Mesendoderm (in vitro differentiated cells): ENCODE measurements at regions not wholly inside any gene's neighbourhood (a gene's known extent, or its start where the extent isn't known, plus 50 kb on each side); places are given as distances from the start of the nearest gene placed in this dataset.

ENCODE experiments used
- DNase-seq: peaks from one replicate; pipeline ENCODE4 v3.0.0; 2013
- H2AK5ac ChIP-seq: 2 replicates; pipeline ENCODE4 v1.6.1; 2013; ENCODE audit warnings: low read length, inconsistent platforms
- H2BK120ac ChIP-seq: 2 replicates; pipeline ENCODE4 v1.6.1; 2013; ENCODE audit warnings: low read depth, mild to moderate bottlenecking, low read length, moderate library complexity, mixed read lengths
- H2BK15ac ChIP-seq: replicated peaks from 2 replicates; pipeline ENCODE4 v1.6.1; 2013; ENCODE audit warnings: low read depth, mild to moderate bottlenecking, moderate library complexity
- H2BK5ac ChIP-seq: 2 replicates; pipeline ENCODE4 v1.6.1; 2013; ENCODE audit warnings: low read length, inconsistent platforms
- H3K18ac ChIP-seq: 2 replicates; pipeline ENCODE4 v1.6.1; 2013; ENCODE audit warnings: mild to moderate bottlenecking, low read length, mixed read lengths
- H3K23ac ChIP-seq: one replicate; pipeline ENCODE4 v1.6.1; 2013; ENCODE audit warnings: low read length
- H3K27ac ChIP-seq: 2 replicates; pipeline ENCODE4 v1.5.1; 2013; ENCODE audit warnings: low read depth, mild to moderate bottlenecking, inconsistent platforms, low read length, moderate library complexity
- H3K27me3 ChIP-seq: 2 replicates; pipeline ENCODE4 v1.6.1; 2013; ENCODE audit warnings: low read length, control low read depth, mild to moderate bottlenecking, inconsistent platforms; ENCODE audit not compliant: insufficient read depth, poor library complexity
- H3K36me3 ChIP-seq: 2 replicates; pipeline ENCODE4 v1.6.1; 2013; ENCODE audit warnings: low read length, inconsistent platforms; ENCODE audit not compliant: control insufficient read depth, insufficient read depth
- H3K4ac ChIP-seq: one replicate; pipeline ENCODE4 v1.6.1; 2013; ENCODE audit warnings: low read depth, mild to moderate bottlenecking, low read length, moderate library complexity
- H3K4me1 ChIP-seq: 2 replicates; pipeline ENCODE4 v1.6.1; 2013; ENCODE audit warnings: low read depth, low read length, inconsistent platforms; ENCODE audit not compliant: control insufficient read depth
- H3K4me2 ChIP-seq: 2 replicates; pipeline ENCODE4 v1.6.1; 2013; ENCODE audit warnings: low read length
- H3K4me3 ChIP-seq: 2 replicates; pipeline ENCODE4 v1.5.1; 2013; ENCODE audit warnings: mild to moderate bottlenecking, low read length
- H3K56ac ChIP-seq: one replicate; pipeline ENCODE4 v1.6.1; 2013; ENCODE audit warnings: low read length
- H3K79me1 ChIP-seq: 2 replicates; pipeline ENCODE4 v1.6.1; 2013; ENCODE audit warnings: low read length, inconsistent platforms
- H3K79me2 ChIP-seq: 2 replicates; pipeline ENCODE4 v1.6.1; 2013; ENCODE audit warnings: mild to moderate bottlenecking, low read length; ENCODE audit not compliant: control insufficient read depth, insufficient read depth
- H3K9ac ChIP-seq: 2 replicates; pipeline ENCODE4 v1.6.1; 2013; ENCODE audit warnings: low read length, inconsistent platforms
- H4K5ac ChIP-seq: one replicate; pipeline ENCODE4 v1.6.1; 2013; ENCODE audit warnings: low read length
- H4K8ac ChIP-seq: one replicate; pipeline ENCODE4 v1.6.1; 2013; ENCODE audit warnings: low read depth, mild to moderate bottlenecking, control low read depth, low read length, moderate library complexity
- WGBS: extraction: QIAGEN DNeasy Blood & Tissue Kit; methylation state at CpG from one replicate; pipeline ENCODE4 v1.1.7; 2013; ENCODE audit warnings: low lambda C conversion rate, missing lambda C conversion rate; ENCODE audit not compliant: insufficient coverage; ENCODE audit errors: extremely low coverage; 5-methylcytosine and 5-hydroxymethylcytosine counted together

- Histone ChIP-seq H3K27me3 (no peaks in the 10 kb centered on the region), H3K4me2 (no peak overlapping the region), H3K18ac (no peak overlapping the region), H3K36me3 (no peaks in the 10 kb centered on the region), H3K79me2 (no peaks in the 10 kb centered on the region), H3K9ac (no peak overlapping the region), H3K4me1 (peaks cover 10% of the 10 kb centered on the region), H3K23ac (no peak overlapping the region), H3K56ac (peak overlapping the region; percentile 6), H3K4me3 (no peak overlapping the region), H2AK5ac (peak overlapping the region; percentile 82), H2BK120ac (no peak overlapping the region), H4K5ac (no peak overlapping the region), H4K8ac (no peak overlapping the region), H2BK15ac (peak overlapping the region; percentile 65), H3K4ac (no peak overlapping the region), H3K27ac (no peak overlapping the region), H3K79me1 (no peaks in the 10 kb centered on the region), H2BK5ac (peak overlapping the region; percentile 2)
- no CpG with 5 or more reads among the region's 2 CpGs for WGBS
- DNase-seq = no peak
These were observed 209.4 kb upstream of the PRICKLE1 start for GRCh38 chr12:42798811-42799438.

GRCh38 chr12:42794806-42795205, 205.3 kb upstream of the PRICKLE1 start:
- no peak overlapping the region for H2AK5ac ChIP-seq
- H3K4me3 ChIP-seq = no peak overlapping the region
- DNase-seq = no peak
- peaks cover 10% of the 10 kb centered on the region for H3K4me1 ChIP-seq
- no peak overlapping the region for H3K27ac ChIP-seq
- H3K36me3 ChIP-seq = no peaks in the 10 kb centered on the region
- no peak overlapping the region for H2BK120ac ChIP-seq
- no peak overlapping the region for H3K18ac ChIP-seq
- WGBS = no CpG with 5 or more reads among the region's 2 CpGs
- H4K8ac ChIP-seq = no peak overlapping the region
- no peak overlapping the region for H3K23ac ChIP-seq
- no peak overlapping the region for H2BK5ac ChIP-seq
- H3K9ac ChIP-seq = no peak overlapping the region
- H4K5ac ChIP-seq = no peak overlapping the region
- no peaks in the 10 kb centered on the region for H3K27me3 ChIP-seq
- no peak overlapping the region for H2BK15ac ChIP-seq
- H3K4ac ChIP-seq = no peak overlapping the region
- no peak overlapping the region for H3K56ac ChIP-seq
- H3K79me2 ChIP-seq = no peaks in the 10 kb centered on the region
- H3K4me2 ChIP-seq = no peak overlapping the region
- H3K79me1 ChIP-seq = no peaks in the 10 kb centered on the region

- Histone ChIP-seq H3K18ac (no peak overlapping the region), H3K23ac (no peak overlapping the region), H3K56ac (no peak overlapping the region), H2AK5ac (no peak overlapping the region), H3K4me1 (peaks cover 10% of the 10 kb centered on the region), H3K4ac (no peak overlapping the region), H2BK5ac (no peak overlapping the region), H3K79me2 (no peaks in the 10 kb centered on the region), H3K79me1 (no peaks in the 10 kb centered on the region), H3K36me3 (no peaks in the 10 kb centered on the region), H4K5ac (no peak overlapping the region), H3K27me3 (no peaks in the 10 kb centered on the region), H3K4me3 (no peak overlapping the region), H3K9ac (no peak overlapping the region), H2BK120ac (no peak overlapping the region), H4K8ac (no peak overlapping the region), H3K4me2 (no peak overlapping the region), H2BK15ac (no peak overlapping the region), H3K27ac (no peak overlapping the region)
- DNase-seq = no peak
- WGBS = 100% methylated on average over 1 of the region's 1 CpG
These were observed 203.6 kb upstream of the PRICKLE1 start for GRCh38 chr12:42793166-42793565.

- Histone ChIP-seq H3K56ac (no peak overlapping the region), H4K5ac (no peak overlapping the region), H3K4me1 (peaks cover 10% of the 10 kb centered on the region), H3K36me3 (no peaks in the 10 kb centered on the region), H3K4me2 (no peak overlapping the region), H3K18ac (no peak overlapping the region), H3K23ac (no peak overlapping the region), H2BK15ac (no peak overlapping the region), H2BK120ac (no peak overlapping the region), H2BK5ac (no peak overlapping the region), H3K27me3 (no peaks in the 10 kb centered on the region), H3K79me2 (no peaks in the 10 kb centered on the region), H4K8ac (no peak overlapping the region), H2AK5ac (no peak overlapping the region), H3K4ac (no peak overlapping the region), H3K27ac (no peak overlapping the region), H3K4me3 (no peak overlapping the region), H3K79me1 (no peaks in the 10 kb centered on the region), H3K9ac (no peak overlapping the region)
- DNase-seq = no peak
These were observed 202.7 kb upstream of the PRICKLE1 start for GRCh38 chr12:42792265-42792664.

GRCh38 chr12:42791399-42791798, 201.9 kb upstream of the PRICKLE1 start:
- WGBS = no CpG with 5 or more reads among the region's 3 CpGs
- peaks cover 10% of the 10 kb centered on the region for H3K4me1 ChIP-seq
- H3K4me2 ChIP-seq = no peak overlapping the region
- no peak overlapping the region for H4K8ac ChIP-seq
- H3K27me3 ChIP-seq = no peaks in the 10 kb centered on the region
- no peaks in the 10 kb centered on the region for H3K79me1 ChIP-seq
- no peak overlapping the region for H3K4ac ChIP-seq
- H3K9ac ChIP-seq = no peak overlapping the region
- H2BK15ac ChIP-seq = peak overlapping the region; percentile 74
- H3K56ac ChIP-seq = peak overlapping the region; percentile 58
- H3K79me2 ChIP-seq = no peaks in the 10 kb centered on the region
- no peaks in the 10 kb centered on the region for H3K36me3 ChIP-seq
- no peak overlapping the region for H3K4me3 ChIP-seq
- peak overlapping the region; percentile 52 for H2BK5ac ChIP-seq
- no peak overlapping the region for H4K5ac ChIP-seq
- H2AK5ac ChIP-seq = no peak overlapping the region
- no peak overlapping the region for H3K27ac ChIP-seq
- DNase-seq = no peak
- H3K18ac ChIP-seq = peak overlapping the region; percentile 47
- H3K23ac ChIP-seq = no peak overlapping the region
- H2BK120ac ChIP-seq = peak overlapping the region; percentile 24

- Histone ChIP-seq H3K23ac (no peak overlapping the region), H4K5ac (no peak overlapping the region), H3K36me3 (no peaks in the 10 kb centered on the region), H3K27ac (no peak overlapping the region), H2BK120ac (no peak overlapping the region), H4K8ac (no peak overlapping the region), H3K4me2 (no peak overlapping the region), H3K4me3 (no peak overlapping the region), H3K4ac (no peak overlapping the region), H2BK5ac (no peak overlapping the region), H2AK5ac (no peak overlapping the region), H3K18ac (no peak overlapping the region), H3K9ac (no peak overlapping the region), H3K79me2 (no peaks in the 10 kb centered on the region), H3K56ac (no peak overlapping the region), H3K79me1 (no peaks in the 10 kb centered on the region), H3K4me1 (peaks cover 10% of the 10 kb centered on the region), H2BK15ac (no peak overlapping the region), H3K27me3 (no peaks in the 10 kb centered on the region)
- peak; percentile 95 for DNase-seq
These were observed 201.2 kb upstream of the PRICKLE1 start for GRCh38 chr12:42790761-42791151.
